Panc1 (cell line): ENCODE measurements at regions not wholly inside any gene's neighbourhood (a gene's known extent, or its start where the extent isn't known, plus 50 kb on each side); places are given as distances from the start of the nearest gene placed in this dataset.
A peak's percentile ranks its signal among the peaks of the same experiment; 100 is the strongest.

Experiments
- ATAC-seq: fragments of 200-7000 bp; cut with Tn5 transposase; 2 replicates; pipeline ENCODE4 v1.9.1; 2020; ENCODE audit warnings: mild to moderate bottlenecking, moderate library complexity
- BruUV-seq: library from RNA; stranded (reverse); fragments of 400-500 nt; replicated peaks from 2 replicates; lab custom pipeline; 2021; lab: Mats Ljungman, UMichigan
- CTCF ChIA-PET: fragments of 300-600 bp; sonication (Branson Sonifier 250); formaldehyde crosslinking; loops from one replicate; lab custom pipeline; 2022; ENCODE audit warnings: antibody characterized with exemption; lab: Charles Lee
- POLR2A ChIA-PET: fragments of 300-600 bp; sonication (Branson Sonifier 250); formaldehyde crosslinking; loops from one replicate; lab custom pipeline; 2022; ENCODE audit warnings: antibody characterized with exemption; lab: Charles Lee
- DNase-seq: peaks from one replicate; pipeline ENCODE4 v3.0.0-alpha.2; 2010; ENCODE audit warnings: low read depth, low spot score
- H3K27ac ChIP-seq: 2 replicates; pipeline ENCODE4 v1.5.1; 2011; ENCODE audit warnings: mild to moderate bottlenecking, low read length, inconsistent platforms
- H3K27me3 ChIP-seq: fragments of 200-500 bp; sonication (Bioruptor generic); 2 replicates; pipeline ENCODE4 v1.6.0; 2014; ENCODE audit warnings: low read length, inconsistent platforms; ENCODE audit not compliant: control insufficient read depth, insufficient read depth
- H3K36me3 ChIP-seq: fragments of 200-500 bp; sonication (Bioruptor generic); 2 replicates; pipeline ENCODE4 v1.5.1; 2014; ENCODE audit warnings: inconsistent platforms, mild to moderate bottlenecking, low read length, moderate library complexity; ENCODE audit not compliant: control insufficient read depth, insufficient read depth
- H3K4me1 ChIP-seq: 2 replicates; pipeline ENCODE4 v1.5.1; 2011; ENCODE audit warnings: inconsistent platforms, mild to moderate bottlenecking, low read length, moderate library complexity; ENCODE audit not compliant: control insufficient read depth, insufficient read depth
- H3K4me3 ChIP-seq, 2 experiments: 2 replicates each; pipeline ENCODE4 v1.5.1; 2011 to 2012; ENCODE audit warnings: low read depth in 2 of 2, low read length in 2 of 2, mild to moderate bottlenecking in 2 of 2, inconsistent platforms in 1 of 2, moderate library complexity in 1 of 2
- H3K9me3 ChIP-seq: fragments of 200-500 bp; sonication (Bioruptor generic); 2 replicates; pipeline ENCODE4 v1.5.1; 2014; ENCODE audit warnings: low read depth, mild to moderate bottlenecking, inconsistent platforms, low read length, moderate library complexity; ENCODE audit not compliant: control insufficient read depth, insufficient read depth
- POLR2AphosphoS5 ChIP-seq: IDR thresholded peaks from 2 replicates; pipeline ENCODE4 v1.6.1; 2012; ENCODE audit warnings: mild to moderate bottlenecking, low read depth, low read length, moderate library complexity
- SIN3A ChIP-seq: IDR thresholded peaks from 2 replicates; pipeline ENCODE4 v1.6.1; 2012; ENCODE audit warnings: low read depth, mild to moderate bottlenecking, low read length, moderate library complexity, borderline replicate concordance; ENCODE audit not compliant: insufficient read depth
- TCF7L2 ChIP-seq: IDR thresholded peaks from 2 replicates; pipeline ENCODE4 v1.6.1; 2011; ENCODE audit warnings: mild to moderate bottlenecking, low read depth, low read length, inconsistent platforms
- in situ Hi-C: cut with HindIII; loops from 2 replicates; pipeline ENCODE4 v1.10.0; 2016; ENCODE audit warnings: low sequenced_read_pairs, low pct_unique_long_range_greater_than_20kb
- intact Hi-C: fragments of 100-400 bp; cut with micrococcal nuclease; formaldehyde crosslinking; loops from one replicate; pipeline ENCODE4 v1.10.0; 2022; ENCODE audit not compliant: unreplicated experiment
- TF ChIP-seq, protein P1 (sequence below): fragments of 450-650 bp; IDR thresholded peaks from 2 replicates; pipeline ENCODE4 v1.5.1; 2017; ENCODE audit warnings: mild to moderate bottlenecking
- TF ChIP-seq, protein P2 (sequence below), 2 experiments: IDR thresholded peaks; 2 replicates each; pipeline ENCODE4 v1.6.1; 2011 to 2012; ENCODE audit warnings: low read depth in 2 of 2, control low read depth in 1 of 2, low read length in 1 of 2, mild to moderate bottlenecking in 1 of 2, moderate library complexity in 1 of 2; ENCODE audit not compliant: insufficient read depth in 1 of 2

DNA sequence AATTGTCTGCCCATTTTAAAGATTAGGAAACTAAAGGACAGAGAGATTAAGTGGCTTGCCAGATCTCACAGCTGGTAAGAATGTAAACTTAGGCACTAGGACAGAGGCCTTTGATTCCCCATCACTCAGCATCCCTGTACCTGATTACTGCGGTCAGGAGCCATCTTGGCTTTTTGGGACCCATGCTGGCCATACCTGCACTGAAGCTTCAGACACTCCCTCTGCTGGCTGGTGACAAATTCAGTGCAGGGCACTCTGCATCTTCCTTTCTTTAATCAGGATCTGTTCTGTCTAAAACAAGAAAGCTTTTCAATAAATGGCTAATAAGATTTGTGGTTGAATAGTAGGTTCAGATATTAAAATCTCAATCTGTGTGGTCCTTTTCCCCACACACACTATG lies 215.5 kb upstream of the RORB start:
- H3K27ac ChIP-seq: no peak overlapping the region
- H3K27me3 ChIP-seq: no peaks in the 10 kb centered on the region
- no TSS peak for BruUV-seq
- ChIA-PET POLR2A (no interaction called here), CTCF (no interaction called here)
- ATAC-seq: no peak
- no peaks in the 10 kb centered on the region; the same call in 1 of the 2 replicates for H3K4me1 ChIP-seq
- intact Hi-C loops: no loop called here
- no peak overlapping the region for H3K4me3 ChIP-seq
- in situ Hi-C loops: no loop called here
- no peak for DNase-seq
- no peaks in the 10 kb centered on the region for H3K36me3 ChIP-seq
- H3K9me3 ChIP-seq: no peaks in the 10 kb centered on the region
- no peak for TF ChIP-seq TCF7L2
- TF ChIP-seq, protein P1, sequence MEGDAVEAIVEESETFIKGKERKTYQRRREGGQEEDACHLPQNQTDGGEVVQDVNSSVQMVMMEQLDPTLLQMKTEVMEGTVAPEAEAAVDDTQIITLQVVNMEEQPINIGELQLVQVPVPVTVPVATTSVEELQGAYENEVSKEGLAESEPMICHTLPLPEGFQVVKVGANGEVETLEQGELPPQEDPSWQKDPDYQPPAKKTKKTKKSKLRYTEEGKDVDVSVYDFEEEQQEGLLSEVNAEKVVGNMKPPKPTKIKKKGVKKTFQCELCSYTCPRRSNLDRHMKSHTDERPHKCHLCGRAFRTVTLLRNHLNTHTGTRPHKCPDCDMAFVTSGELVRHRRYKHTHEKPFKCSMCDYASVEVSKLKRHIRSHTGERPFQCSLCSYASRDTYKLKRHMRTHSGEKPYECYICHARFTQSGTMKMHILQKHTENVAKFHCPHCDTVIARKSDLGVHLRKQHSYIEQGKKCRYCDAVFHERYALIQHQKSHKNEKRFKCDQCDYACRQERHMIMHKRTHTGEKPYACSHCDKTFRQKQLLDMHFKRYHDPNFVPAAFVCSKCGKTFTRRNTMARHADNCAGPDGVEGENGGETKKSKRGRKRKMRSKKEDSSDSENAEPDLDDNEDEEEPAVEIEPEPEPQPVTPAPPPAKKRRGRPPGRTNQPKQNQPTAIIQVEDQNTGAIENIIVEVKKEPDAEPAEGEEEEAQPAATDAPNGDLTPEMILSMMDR: peak; percentile 19

DNA sequence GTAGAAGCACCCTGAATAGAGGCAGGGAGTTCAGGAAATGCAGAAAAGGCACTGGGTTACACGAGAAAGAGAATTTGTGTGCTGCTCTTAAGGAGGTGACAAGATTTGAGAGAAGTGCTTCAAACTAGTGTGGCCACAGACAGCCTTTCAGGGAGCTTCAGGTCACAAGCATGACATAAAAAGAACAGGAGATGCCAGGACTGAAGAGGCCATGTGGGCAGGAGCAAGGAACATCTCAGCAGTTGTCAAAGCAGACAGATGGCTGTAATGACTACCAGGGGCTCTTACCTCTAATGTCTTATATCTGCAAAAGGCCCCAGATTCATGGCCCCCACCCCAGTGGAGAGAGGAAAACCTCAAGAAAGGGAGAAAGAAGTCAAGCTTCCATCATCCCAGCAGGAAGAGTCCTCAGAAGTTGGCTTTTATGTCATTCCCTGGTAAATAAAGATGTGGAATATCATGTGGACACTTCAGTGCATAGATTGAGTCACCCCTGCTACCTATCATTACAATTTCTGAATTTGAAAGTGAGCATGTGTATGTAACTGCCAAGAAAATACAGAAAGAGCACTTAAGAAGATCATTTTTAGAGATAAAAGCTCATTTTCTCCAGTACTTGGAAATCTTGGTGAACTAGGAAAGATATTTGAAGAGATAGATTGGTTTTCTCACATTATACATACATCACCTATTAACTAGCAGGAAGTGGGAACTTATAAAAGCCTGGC lies 214.4 kb upstream of the RORB start:
- BruUV-seq: no TSS peak
- in situ Hi-C loops: no loop called here

More for the DNA sequence above, 214.4 kb upstream of the RORB start:
- ATAC-seq: no peak
- Histone ChIP-seq H3K4me3 (no peak overlapping the region), H3K27me3 (no peaks in the 10 kb centered on the region), H3K9me3 (no peaks in the 10 kb centered on the region), H3K27ac (no peak overlapping the region), H3K4me1 (no peaks in the 10 kb centered on the region; the same call in 1 of the 2 replicates), H3K36me3 (no peaks in the 10 kb centered on the region)
- CTCF ChIA-PET: no interaction called here
- intact Hi-C loops: no loop called here
- POLR2A ChIA-PET: no interaction called here
- no peak for DNase-seq
- TF ChIP-seq, protein P1: no peak
- TF ChIP-seq POLR2AphosphoS5: no peak
- TF ChIP-seq TCF7L2: no peak
- TF ChIP-seq SIN3A: no peak
- TF ChIP-seq, protein P2, sequence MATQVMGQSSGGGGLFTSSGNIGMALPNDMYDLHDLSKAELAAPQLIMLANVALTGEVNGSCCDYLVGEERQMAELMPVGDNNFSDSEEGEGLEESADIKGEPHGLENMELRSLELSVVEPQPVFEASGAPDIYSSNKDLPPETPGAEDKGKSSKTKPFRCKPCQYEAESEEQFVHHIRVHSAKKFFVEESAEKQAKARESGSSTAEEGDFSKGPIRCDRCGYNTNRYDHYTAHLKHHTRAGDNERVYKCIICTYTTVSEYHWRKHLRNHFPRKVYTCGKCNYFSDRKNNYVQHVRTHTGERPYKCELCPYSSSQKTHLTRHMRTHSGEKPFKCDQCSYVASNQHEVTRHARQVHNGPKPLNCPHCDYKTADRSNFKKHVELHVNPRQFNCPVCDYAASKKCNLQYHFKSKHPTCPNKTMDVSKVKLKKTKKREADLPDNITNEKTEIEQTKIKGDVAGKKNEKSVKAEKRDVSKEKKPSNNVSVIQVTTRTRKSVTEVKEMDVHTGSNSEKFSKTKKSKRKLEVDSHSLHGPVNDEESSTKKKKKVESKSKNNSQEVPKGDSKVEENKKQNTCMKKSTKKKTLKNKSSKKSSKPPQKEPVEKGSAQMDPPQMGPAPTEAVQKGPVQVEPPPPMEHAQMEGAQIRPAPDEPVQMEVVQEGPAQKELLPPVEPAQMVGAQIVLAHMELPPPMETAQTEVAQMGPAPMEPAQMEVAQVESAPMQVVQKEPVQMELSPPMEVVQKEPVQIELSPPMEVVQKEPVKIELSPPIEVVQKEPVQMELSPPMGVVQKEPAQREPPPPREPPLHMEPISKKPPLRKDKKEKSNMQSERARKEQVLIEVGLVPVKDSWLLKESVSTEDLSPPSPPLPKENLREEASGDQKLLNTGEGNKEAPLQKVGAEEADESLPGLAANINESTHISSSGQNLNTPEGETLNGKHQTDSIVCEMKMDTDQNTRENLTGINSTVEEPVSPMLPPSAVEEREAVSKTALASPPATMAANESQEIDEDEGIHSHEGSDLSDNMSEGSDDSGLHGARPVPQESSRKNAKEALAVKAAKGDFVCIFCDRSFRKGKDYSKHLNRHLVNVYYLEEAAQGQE (IDR thresholded peaks at IDR 0.05; ENCODE audit: insufficient read depth in 1 of 2, low read depth in 2 of 2, low read length in 1 of 2): no peak
